Glomerular visceral epithelial cell (primary cell): ENCODE measurements at regions not wholly inside any gene's neighbourhood (a gene's known extent, or its start where the extent isn't known, plus 50 kb on each side); places are given as distances from the start of the nearest gene placed in this dataset.
"Not testable (repeated sequence)": the region's sequence is repeated elsewhere in the genome, so short reads cannot be mapped to it uniquely, and the experiment has no call there.

Experiments
- DNase-seq: peaks from one replicate; pipeline ENCODE4 v3.0.0-alpha.2; 2016; ENCODE audit errors: extremely low spot score

GRCh38 chr5:93221773-93222172 lies 359.2 kb downstream of the NR2F1-AS1 start:
- DNase-seq = no peak

GRCh38 chr5:93220431-93220830 lies 360.6 kb downstream of the NR2F1-AS1 start:
- no peak for DNase-seq

DNA sequence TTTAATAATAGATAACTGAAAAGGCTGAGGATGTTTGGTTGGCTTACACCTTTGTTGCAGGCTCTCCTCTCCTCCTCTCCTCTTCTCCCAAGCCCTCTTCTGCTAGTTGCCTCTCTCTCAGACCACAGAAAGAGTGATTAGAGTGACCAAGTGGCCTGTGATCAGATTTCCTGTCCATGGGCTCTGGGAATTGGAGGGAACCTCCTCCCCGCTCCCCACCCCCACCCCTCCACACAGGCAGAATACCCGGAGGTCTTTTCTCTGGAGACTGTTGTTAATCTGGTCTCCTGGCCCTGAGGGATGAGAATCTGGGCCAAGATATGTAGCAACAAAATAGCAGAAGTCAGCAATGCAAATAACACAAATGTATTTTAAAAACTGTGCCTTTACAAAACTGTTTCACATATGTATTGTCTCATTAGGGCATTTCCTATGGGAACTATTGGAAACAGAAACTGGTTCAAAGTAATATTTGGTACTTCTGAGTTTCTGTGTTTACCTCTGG lies 361.3 kb downstream of the NR2F1-AS1 start:
- no peak for DNase-seq

GRCh38 chr5:93213111-93213794 lies 367.8 kb downstream of the NR2F1-AS1 start:
- not testable (repeated sequence) for DNase-seq

DNA sequence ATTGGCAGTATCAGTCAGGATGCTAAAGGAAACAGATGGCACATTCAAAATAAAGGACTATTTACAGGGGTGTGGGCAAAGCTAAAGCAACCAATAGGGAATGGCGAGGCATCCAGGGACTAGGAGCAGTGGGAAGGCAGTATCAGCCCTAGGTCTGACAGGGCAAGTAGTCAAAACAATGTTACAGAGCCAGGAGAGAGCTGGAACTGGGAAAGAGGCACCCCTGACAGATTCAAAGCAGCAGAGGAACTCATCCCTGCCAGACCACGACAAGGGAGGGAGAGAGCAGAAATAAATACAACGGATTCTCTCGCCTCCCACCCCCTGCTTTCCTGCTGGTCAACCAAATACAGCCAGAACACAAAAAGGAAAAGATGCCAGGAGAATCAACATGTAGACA lies 371.5 kb downstream of the NR2F1-AS1 start:
- no peak for DNase-seq

DNA sequence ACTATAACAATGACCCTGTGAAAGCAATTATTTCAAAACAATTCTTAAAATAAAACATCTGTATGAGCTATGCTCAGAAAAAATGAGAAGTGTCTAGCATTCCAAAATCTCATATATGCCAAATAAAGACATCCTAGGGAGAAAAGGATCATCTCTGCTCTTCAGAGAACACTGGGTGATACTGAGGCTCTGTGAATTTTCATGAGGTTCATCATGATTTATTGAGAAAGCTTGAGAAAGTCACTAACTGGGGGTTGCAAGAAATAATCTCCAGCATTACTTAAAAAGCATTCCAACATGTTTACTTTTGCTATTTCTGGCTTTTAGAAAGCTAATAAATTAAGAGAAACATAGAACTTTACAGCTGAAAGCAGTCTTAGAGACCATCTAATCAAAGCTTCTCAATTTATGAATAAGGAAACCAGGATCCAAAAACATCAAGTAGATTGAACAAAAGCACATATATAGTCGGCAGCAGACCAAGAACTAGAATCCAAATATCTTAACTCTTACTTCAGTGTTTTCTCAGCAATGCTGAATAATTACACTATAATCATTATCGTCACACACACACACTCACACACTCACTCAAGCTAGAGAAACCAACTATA lies 372.8 kb downstream of the NR2F1-AS1 start:
- no peak for DNase-seq

- no peak for DNase-seq
Observed at GRCh38 chr5:93206203-93206602, 374.8 kb downstream of the NR2F1-AS1 start.

DNA sequence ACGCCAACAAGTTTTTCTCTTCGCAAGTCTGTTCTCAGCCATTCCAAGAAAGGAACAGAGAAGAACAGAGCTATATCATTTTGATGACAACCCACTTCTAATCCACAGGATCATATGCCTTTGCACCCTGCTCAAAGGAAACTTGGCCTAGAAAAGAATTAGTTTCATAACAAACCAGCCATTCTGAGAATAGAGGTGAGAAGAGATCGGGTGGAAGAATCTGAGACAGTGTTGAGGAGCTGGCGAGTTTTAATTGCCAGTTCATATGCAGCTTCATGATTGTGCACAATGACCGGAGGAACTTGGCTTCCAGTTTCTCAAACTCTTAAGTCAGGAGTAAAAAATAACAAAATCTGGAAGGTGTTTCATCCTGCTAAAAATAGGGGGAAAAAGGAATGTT lies 380.0 kb downstream of the NR2F1-AS1 start:
- DNase-seq = no peak

GRCh38 chr5:93196986-93197385 lies 384.0 kb downstream of the NR2F1-AS1 start:
- DNase-seq = no peak

DNA sequence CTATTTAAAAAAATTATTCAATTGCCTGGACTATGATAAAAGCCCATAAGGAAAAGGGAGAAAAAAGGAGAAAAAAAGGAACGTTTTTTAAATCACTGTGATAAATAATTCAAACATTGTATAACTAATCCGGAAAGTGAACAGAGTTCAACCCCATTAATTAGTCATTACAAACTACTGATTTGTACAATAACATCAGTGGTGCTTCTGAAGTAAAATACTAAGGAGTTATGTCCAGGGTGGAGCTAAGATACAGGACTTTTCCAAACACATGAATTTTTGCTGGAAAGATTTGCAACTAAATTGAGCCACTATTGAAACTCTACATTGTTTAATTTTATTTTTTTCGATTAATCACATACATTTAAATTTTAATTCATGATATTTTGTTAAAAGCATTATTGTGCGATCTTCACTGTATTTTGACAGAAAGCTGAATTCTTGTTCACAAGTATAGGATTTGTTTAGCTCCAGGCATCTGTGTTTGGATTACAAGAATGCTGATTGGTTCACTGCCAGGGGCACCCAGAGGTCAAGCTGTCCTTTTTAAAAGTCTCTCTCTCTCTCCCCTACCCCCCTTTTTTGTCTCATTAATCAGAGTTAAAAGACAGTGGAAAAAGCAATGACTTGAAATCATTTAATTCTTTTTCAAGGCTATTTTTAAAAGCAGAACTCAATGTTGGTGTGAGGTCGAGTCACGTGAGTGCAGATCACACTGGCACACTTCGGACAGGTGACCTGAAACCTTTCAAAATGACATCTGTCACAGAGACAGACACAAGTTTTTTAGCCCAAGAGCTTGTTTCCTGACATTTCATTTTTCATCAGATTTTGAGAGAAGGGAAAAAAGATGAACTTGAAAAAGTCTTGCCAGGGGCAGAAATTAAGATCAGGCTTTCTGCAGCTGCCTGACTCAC lies 387.3 kb downstream of the NR2F1-AS1 start:
- no peak for DNase-seq

DNA sequence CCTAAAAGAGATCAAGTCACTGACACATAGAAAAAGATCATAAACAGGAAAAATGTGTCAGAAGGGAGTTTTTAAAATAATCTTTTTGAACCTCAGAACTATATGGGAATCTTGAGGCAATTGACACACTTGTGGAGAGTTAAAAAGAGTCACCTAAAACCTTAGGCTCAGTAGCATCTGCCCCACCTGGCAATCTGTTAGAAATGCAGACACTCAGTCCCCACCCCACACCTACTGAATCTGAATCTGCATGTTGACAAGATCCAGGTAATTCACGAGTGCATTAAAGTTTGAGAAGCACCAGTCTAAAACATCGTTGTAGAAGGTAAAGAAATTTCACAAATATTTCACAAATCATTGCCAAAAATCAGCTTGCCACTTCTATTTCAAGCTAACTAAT lies 388.3 kb downstream of the NR2F1-AS1 start:
- DNase-seq = no peak

DNA sequence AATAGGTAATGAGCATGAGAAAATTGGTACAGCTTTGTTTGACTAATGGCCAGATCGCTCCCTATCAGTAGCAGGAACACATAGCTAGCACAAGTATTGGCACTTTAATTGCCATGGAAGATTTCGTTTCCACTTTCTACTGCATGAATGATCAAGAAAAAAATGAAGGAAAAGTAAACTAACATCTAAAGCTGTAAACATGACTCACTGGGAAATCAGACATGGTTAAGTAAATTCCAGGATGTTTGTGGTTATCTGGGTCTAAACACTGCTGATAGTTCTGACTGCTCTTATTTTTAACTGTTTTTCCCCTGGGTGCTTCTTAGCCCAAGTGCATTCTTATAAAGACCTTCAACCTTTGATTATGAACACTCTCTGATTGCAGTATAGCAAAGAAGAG lies 388.9 kb downstream of the NR2F1-AS1 start:
- peak; percentile 85 for DNase-seq

DNA sequence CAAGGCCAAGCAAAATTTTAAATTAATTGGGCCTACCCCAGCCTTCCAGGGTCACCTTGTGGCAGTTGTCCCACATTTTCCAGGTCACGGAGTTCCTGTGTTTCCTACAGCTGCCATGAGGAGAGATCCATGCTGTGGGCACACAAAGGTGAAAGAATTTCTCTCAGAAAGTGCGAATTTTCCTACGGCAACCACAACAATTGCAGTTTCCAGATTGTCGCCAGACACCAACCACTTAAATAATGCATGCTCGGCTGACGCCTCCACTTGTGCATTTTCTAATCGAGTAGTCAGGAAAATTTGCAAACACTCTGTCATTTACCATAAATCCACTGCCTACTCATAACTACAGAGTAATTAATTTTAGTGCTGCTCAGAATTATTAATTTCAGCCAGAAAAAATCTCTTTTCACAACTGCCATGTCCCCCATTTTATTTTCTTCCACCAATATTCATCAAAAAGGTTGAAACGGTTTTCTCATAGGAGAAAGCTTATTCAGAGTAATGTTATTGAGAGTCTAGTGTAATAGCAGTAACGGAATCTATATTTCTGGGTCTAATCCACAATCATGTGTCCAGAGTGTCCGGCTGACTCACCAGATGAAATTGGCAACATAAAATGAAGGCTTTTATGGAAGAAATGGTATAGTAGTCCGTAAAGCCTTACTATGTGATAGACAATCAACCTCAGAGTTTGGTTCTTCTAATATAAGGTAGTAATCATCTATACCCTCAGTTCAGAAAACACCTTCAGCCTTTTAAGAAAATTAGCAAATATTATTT lies 389.8 kb downstream of the NR2F1-AS1 start:
- DNase-seq = no peak

DNA sequence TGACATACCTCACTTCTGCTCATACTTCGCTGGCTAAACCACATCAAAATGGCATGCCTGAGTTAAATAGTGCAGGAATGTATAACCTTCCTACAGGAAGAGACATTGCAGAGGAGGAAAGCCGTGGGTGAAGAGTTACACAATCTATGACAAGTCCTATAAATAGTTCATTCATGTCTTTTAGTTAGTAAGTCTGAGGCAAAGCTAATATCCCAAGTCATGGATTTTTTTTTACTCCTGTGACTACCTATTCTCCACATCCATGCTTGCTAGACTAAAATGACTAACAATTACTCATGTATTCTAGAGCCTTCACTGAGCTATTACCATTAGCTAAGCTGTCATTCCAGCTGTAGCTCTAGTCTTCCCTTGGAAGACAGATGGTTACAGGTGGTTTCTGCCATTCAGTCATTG lies 391.3 kb downstream of the NR2F1-AS1 start:
- peak; percentile 95 for DNase-seq

DNA sequence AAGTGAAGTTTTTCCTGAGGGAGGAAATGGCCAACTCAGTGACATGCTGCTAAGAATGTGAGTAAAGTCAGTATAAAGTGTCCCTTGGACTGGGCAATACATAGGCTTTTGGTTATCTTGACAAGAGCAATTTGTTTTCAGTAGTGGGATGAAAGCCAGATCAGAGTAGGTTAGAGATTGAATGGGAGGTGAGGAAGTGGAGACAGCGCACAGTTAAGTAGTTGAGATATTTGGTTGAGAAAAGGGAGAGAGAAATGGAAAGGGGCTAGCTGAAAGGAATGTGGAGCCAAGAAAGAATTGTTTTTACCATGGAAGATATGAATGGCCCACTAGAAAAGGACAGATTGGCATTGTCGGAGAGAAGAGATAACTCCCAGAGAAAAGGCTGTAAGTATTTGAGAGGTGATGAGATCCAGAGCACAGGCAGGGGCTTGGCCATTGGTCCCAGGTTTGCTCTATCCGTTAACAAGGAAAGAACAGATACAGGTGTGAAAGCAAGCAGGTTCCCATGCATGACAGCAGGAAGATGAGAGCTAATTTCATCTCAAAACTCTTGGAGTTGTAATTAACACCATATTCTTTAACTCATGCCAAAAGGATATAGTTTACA lies 392.0 kb downstream of the NR2F1-AS1 start:
- peak; percentile 6 for DNase-seq

- DNase-seq = peak; percentile 49
Observed at GRCh38 chr5:93186076-93186682, 394.8 kb downstream of the NR2F1-AS1 start.

- no peak for DNase-seq
Observed at GRCh38 chr5:93184041-93184440, 397.0 kb downstream of the NR2F1-AS1 start.

- DNase-seq = no peak
Observed at GRCh38 chr5:93179466-93179865, 401.6 kb downstream of the NR2F1-AS1 start.

DNA sequence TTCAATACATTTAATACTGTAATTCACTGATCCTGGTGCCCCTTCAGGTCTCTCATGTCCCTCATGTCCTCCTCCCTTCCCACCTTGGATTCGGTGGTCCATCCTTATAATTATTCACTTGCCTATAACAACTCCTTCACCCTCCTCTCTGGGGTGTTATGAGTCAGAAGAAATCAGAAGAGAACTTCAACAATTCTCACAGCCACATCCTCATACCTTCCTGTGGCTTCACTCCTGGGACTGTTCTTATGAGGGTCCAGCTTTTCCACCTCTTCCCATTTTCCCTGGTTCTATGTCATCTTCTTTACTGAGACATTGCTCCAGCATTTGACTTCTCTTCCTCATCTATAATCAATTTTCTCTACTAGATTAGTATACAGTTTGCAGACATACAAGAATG lies 406.1 kb downstream of the NR2F1-AS1 start:
- no peak for DNase-seq

- no peak for DNase-seq
Observed at GRCh38 chr5:93165559-93165958, 415.5 kb downstream of the NR2F1-AS1 start.

GRCh38 chr5:93164690-93165089 lies 416.3 kb downstream of the NR2F1-AS1 start:
- peak; percentile 50 for DNase-seq
